Neural progenitor cell (in vitro differentiated cells): ENCODE measurements at regions not wholly inside any gene's neighbourhood (a gene's known extent, or its start where the extent isn't known, plus 50 kb on each side); places are given as distances from the start of the nearest gene placed in this dataset.

Experiments
- CTCF ChIP-seq: fragments of 200-600 bp; sonication (generic); IDR thresholded peaks from 2 replicates; pipeline ENCODE4 v1.5.1; 2017; ENCODE audit warnings: antibody characterized with exemption, mild to moderate bottlenecking
- EZH2phosphoT487 ChIP-seq: fragments of 200-600 bp; sonication (generic); IDR thresholded peaks from 2 replicates; pipeline ENCODE4 v1.6.1; 2017; ENCODE audit warnings: antibody characterized with exemption

- TF ChIP-seq CTCF (no peak), EZH2phosphoT487 (no peak)
Observed at GRCh38 chr6:15811107-15811506, 148.3 kb upstream of the DTNBP1 start.
